Left hindlimb (tissue), 1 donor: ENCODE measurements at regions not wholly inside any gene's neighbourhood (a gene's known extent, or its start where the extent isn't known, plus 50 kb on each side); places are given as distances from the start of the nearest gene placed in this dataset.
"Not testable (repeated sequence)": the region's sequence is repeated elsewhere in the genome, so short reads cannot be mapped to it uniquely, and the experiment has no call there.

ENCODE experiments used
- DNase-seq: peaks from one replicate; pipeline ENCODE4 v3.0.0-alpha.2; 2018

GRCh38 chr2:34656632-34657031 lies 1057.5 kb upstream of the FAM98A start:
- DNase-seq = no peak

GRCh38 chr2:34652636-34653035 lies 1053.5 kb upstream of the FAM98A start:
- no peak for DNase-seq

GRCh38 chr2:34646901-34647300 lies 1047.8 kb upstream of the FAM98A start:
- no peak for DNase-seq

- DNase-seq = no peak
Observed at GRCh38 chr2:34632327-34632726, 1033.2 kb upstream of the FAM98A start.

- no peak for DNase-seq
Observed at GRCh38 chr2:34627003-34627402, 1027.9 kb upstream of the FAM98A start.

GRCh38 chr2:34604164-34604563 lies 1005.1 kb upstream of the FAM98A start:
- DNase-seq = no peak

GRCh38 chr2:34602262-34602661 lies 1003.2 kb upstream of the FAM98A start:
- no peak for DNase-seq

GRCh38 chr2:34601561-34601960 lies 1002.5 kb upstream of the FAM98A start:
- DNase-seq = no peak

- no peak for DNase-seq
Observed at GRCh38 chr2:34578641-34579040, 979.5 kb upstream of the FAM98A start.

GRCh38 chr2:34570266-34570872 lies 971.3 kb upstream of the FAM98A start:
- DNase-seq = no peak

- no peak for DNase-seq
Observed at GRCh38 chr2:34567128-34567527, 968.0 kb upstream of the FAM98A start.

- no peak for DNase-seq
Observed at GRCh38 chr2:34552337-34552736, 953.2 kb upstream of the FAM98A start.

- DNase-seq = no peak
Observed at GRCh38 chr2:34549710-34550345, 950.7 kb upstream of the FAM98A start.

GRCh38 chr2:34547900-34548299 lies 948.8 kb upstream of the FAM98A start:
- no peak for DNase-seq

GRCh38 chr2:34547340-34547739 lies 948.2 kb upstream of the FAM98A start:
- DNase-seq = no peak

GRCh38 chr2:34545486-34546136 lies 946.5 kb upstream of the FAM98A start:
- DNase-seq = no peak

- no peak for DNase-seq
Observed at GRCh38 chr2:34534761-34535160, 935.7 kb upstream of the FAM98A start.

GRCh38 chr2:34534341-34534740 lies 935.2 kb upstream of the FAM98A start:
- no peak for DNase-seq

- no peak for DNase-seq
Observed at GRCh38 chr2:34533585-34534183, 934.6 kb upstream of the FAM98A start.

- DNase-seq = no peak
Observed at GRCh38 chr2:34529965-34530364, 930.9 kb upstream of the FAM98A start.

- DNase-seq = no peak
Observed at GRCh38 chr2:34523958-34524514, 924.9 kb upstream of the FAM98A start.

GRCh38 chr2:34519659-34520058 lies 920.6 kb upstream of the FAM98A start:
- DNase-seq = no peak

- DNase-seq = no peak
Observed at GRCh38 chr2:34498561-34498960, 899.5 kb upstream of the FAM98A start.

GRCh38 chr2:34494192-34494591 lies 895.1 kb upstream of the FAM98A start:
- DNase-seq = not testable (repeated sequence)
